Gastroesophageal sphincter (tissue), 3 donors: ENCODE measurements at regions not wholly inside any gene's neighbourhood (a gene's known extent, or its start where the extent isn't known, plus 50 kb on each side); places are given as distances from the start of the nearest gene placed in this dataset.

Experiments
- CTCF ChIP-seq, 4 experiments: fragments of 200-600 bp in 2 of 4; fragments of 450-650 bp in 2 of 4; sonication (generic) in 1 of 4; IDR thresholded peaks; one replicate each; pipeline ENCODE4 v1.5.1; 2017 to 2019; ENCODE audit warnings: antibody characterized with exemption in 4 of 4, mild to moderate bottlenecking in 2 of 4, moderate library complexity in 2 of 4
- EP300 ChIP-seq: sonication (generic); formaldehyde crosslinking; IDR thresholded peaks from one replicate; pipeline ENCODE4 v1.6.1; 2017; ENCODE audit warnings: antibody characterized with exemption, mild to moderate bottlenecking
- POLR2A ChIP-seq, 2 donors: fragments of 450-650 bp; IDR thresholded peaks; one replicate each; pipeline ENCODE4 v1.6.1; 2017; ENCODE audit warnings: antibody characterized with exemption in 2 of 2, mild to moderate bottlenecking in 2 of 2, moderate library complexity in 1 of 2
- POLR2AphosphoS5 ChIP-seq: sonication (generic); formaldehyde crosslinking; IDR thresholded peaks from one replicate; pipeline ENCODE4 v1.6.1; 2017; ENCODE audit warnings: antibody characterized with exemption

DNA sequence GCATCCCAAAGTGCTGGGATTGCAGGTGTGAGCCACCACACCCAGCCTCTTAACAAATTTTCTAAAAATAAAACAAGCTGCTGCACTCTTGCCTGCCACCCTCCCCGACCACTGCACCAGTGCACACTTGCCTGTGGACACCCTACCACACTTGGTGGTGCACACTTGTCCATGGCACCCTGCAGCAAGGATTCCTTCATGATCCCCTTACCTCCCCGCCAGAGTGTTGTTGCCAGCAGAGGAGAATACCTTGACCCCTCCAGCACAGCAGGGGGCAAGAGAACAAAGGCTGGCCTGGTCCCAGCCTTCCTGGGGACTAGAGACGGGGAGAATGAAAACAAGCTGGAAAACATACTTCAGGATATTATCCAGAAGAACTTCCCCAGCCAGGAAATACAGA, 65.9 kb upstream of the KCND2 start:
- TF ChIP-seq CTCF (IDR thresholded peaks at IDR 0.05) (no peak), POLR2AphosphoS5 (no peak), EP300 (no peak), POLR2A (IDR thresholded peaks at IDR 0.05) (no peak)
